ENCODE measurements at regions not wholly inside any gene's neighbourhood (a gene's known extent, or its start where the extent isn't known, plus 50 kb on each side); places are given as distances from the start of the nearest gene placed in this dataset.

GRCh38 chr1:82830690-82831380, 1030.1 kb downstream of the ADGRL2 start:
- Histone ChIP-seq H3K4me3 (ENCODE audit: low read depth in 1 of 2, low read length in 2 of 2) (no peak overlapping the region), H3K36me3 (ENCODE audit: control insufficient read depth in 1 of 2, insufficient read depth in 2 of 2, low read length in 2 of 2) (no peaks in the 10 kb centered on the region), H3K4me1 (ENCODE audit: control insufficient read depth in 1 of 2, insufficient read depth in 2 of 2, low read length in 2 of 2) (no peaks in the 10 kb centered on the region), H3K27ac (ENCODE audit: low read length) (no peak overlapping the region), H3K9me3 (ENCODE audit: control insufficient read depth in 1 of 2, low read length in 2 of 2) (no peaks in the 10 kb centered on the region), H3K27me3 (ENCODE audit: low read depth, low read length) (no peaks in the 10 kb centered on the region)

- H3K27ac ChIP-seq (ENCODE audit: low read length): no peak overlapping the region
- H3K9me3 ChIP-seq (ENCODE audit: control insufficient read depth in 1 of 2, low read length in 2 of 2): no peaks in the 10 kb centered on the region
- H3K4me1 ChIP-seq (ENCODE audit: control insufficient read depth in 1 of 2, insufficient read depth in 2 of 2, low read length in 2 of 2): no peaks in the 10 kb centered on the region
- no peaks in the 10 kb centered on the region for H3K27me3 ChIP-seq (ENCODE audit: low read depth, low read length)
- no peak overlapping the region for H3K4me3 ChIP-seq (ENCODE audit: low read depth in 1 of 2, low read length in 2 of 2)
- no peaks in the 10 kb centered on the region for H3K36me3 ChIP-seq (ENCODE audit: control insufficient read depth in 1 of 2, insufficient read depth in 2 of 2, low read length in 2 of 2)
These were observed 1028.8 kb downstream of the ADGRL2 start for GRCh38 chr1:82829527-82829926.

- Histone ChIP-seq H3K4me1 (ENCODE audit: control insufficient read depth in 1 of 2, insufficient read depth in 2 of 2, low read length in 2 of 2) (no peaks in the 10 kb centered on the region), H3K27ac (ENCODE audit: low read length) (no peak overlapping the region), H3K4me3 (ENCODE audit: low read depth in 1 of 2, low read length in 2 of 2) (no peak overlapping the region), H3K27me3 (ENCODE audit: low read depth, low read length) (no peaks in the 10 kb centered on the region), H3K36me3 (ENCODE audit: control insufficient read depth in 1 of 2, insufficient read depth in 2 of 2, low read length in 2 of 2) (no peaks in the 10 kb centered on the region), H3K9me3 (ENCODE audit: control insufficient read depth in 1 of 2, low read length in 2 of 2) (no peaks in the 10 kb centered on the region)
These were observed 1023.1 kb downstream of the ADGRL2 start for GRCh38 chr1:82823876-82824275.

- Histone ChIP-seq H3K9me3 (ENCODE audit: control insufficient read depth in 1 of 2, low read length in 2 of 2) (no peaks in the 10 kb centered on the region), H3K4me1 (ENCODE audit: control insufficient read depth in 1 of 2, insufficient read depth in 2 of 2, low read length in 2 of 2) (no peaks in the 10 kb centered on the region), H3K27me3 (ENCODE audit: low read depth, low read length) (no peaks in the 10 kb centered on the region), H3K36me3 (ENCODE audit: control insufficient read depth in 1 of 2, insufficient read depth in 2 of 2, low read length in 2 of 2) (no peaks in the 10 kb centered on the region), H3K27ac (ENCODE audit: low read length) (no peak overlapping the region), H3K4me3 (ENCODE audit: low read depth in 1 of 2, low read length in 2 of 2) (no peak overlapping the region)
These were observed 1020.1 kb downstream of the ADGRL2 start for GRCh38 chr1:82820816-82821215.

- Histone ChIP-seq H3K27me3 (ENCODE audit: low read depth, low read length) (no peaks in the 10 kb centered on the region), H3K4me3 (ENCODE audit: low read depth in 1 of 2, low read length in 2 of 2) (no peak overlapping the region), H3K4me1 (ENCODE audit: control insufficient read depth in 1 of 2, insufficient read depth in 2 of 2, low read length in 2 of 2) (no peaks in the 10 kb centered on the region), H3K27ac (ENCODE audit: low read length) (no peak overlapping the region), H3K36me3 (ENCODE audit: control insufficient read depth in 1 of 2, insufficient read depth in 2 of 2, low read length in 2 of 2) (no peaks in the 10 kb centered on the region), H3K9me3 (ENCODE audit: control insufficient read depth in 1 of 2, low read length in 2 of 2) (no peaks in the 10 kb centered on the region)
These were observed 1018.5 kb downstream of the ADGRL2 start for GRCh38 chr1:82819234-82819633.

GRCh38 chr1:82818586-82818985, 1017.9 kb downstream of the ADGRL2 start:
- Histone ChIP-seq H3K27ac (ENCODE audit: low read length) (no peak overlapping the region), H3K4me3 (ENCODE audit: low read depth in 1 of 2, low read length in 2 of 2) (no peak overlapping the region), H3K27me3 (ENCODE audit: low read depth, low read length) (no peaks in the 10 kb centered on the region), H3K4me1 (ENCODE audit: control insufficient read depth in 1 of 2, insufficient read depth in 2 of 2, low read length in 2 of 2) (no peaks in the 10 kb centered on the region), H3K9me3 (ENCODE audit: control insufficient read depth in 1 of 2, low read length in 2 of 2) (no peaks in the 10 kb centered on the region), H3K36me3 (ENCODE audit: control insufficient read depth in 1 of 2, insufficient read depth in 2 of 2, low read length in 2 of 2) (no peaks in the 10 kb centered on the region)

- Histone ChIP-seq H3K27ac (ENCODE audit: low read length) (no peak overlapping the region), H3K9me3 (ENCODE audit: control insufficient read depth in 1 of 2, low read length in 2 of 2) (no peaks in the 10 kb centered on the region), H3K36me3 (ENCODE audit: control insufficient read depth in 1 of 2, insufficient read depth in 2 of 2, low read length in 2 of 2) (no peaks in the 10 kb centered on the region), H3K4me1 (ENCODE audit: control insufficient read depth in 1 of 2, insufficient read depth in 2 of 2, low read length in 2 of 2) (no peaks in the 10 kb centered on the region), H3K27me3 (ENCODE audit: low read depth, low read length) (no peaks in the 10 kb centered on the region), H3K4me3 (ENCODE audit: low read depth in 1 of 2, low read length in 2 of 2) (no peak overlapping the region)
These were observed 1012.7 kb downstream of the ADGRL2 start for GRCh38 chr1:82813386-82813785.

- no peak overlapping the region for H3K4me3 ChIP-seq (ENCODE audit: low read depth in 1 of 2, low read length in 2 of 2)
- no peak overlapping the region for H3K27ac ChIP-seq (ENCODE audit: low read length)
- H3K27me3 ChIP-seq (ENCODE audit: low read depth, low read length): no peaks in the 10 kb centered on the region
- H3K9me3 ChIP-seq (ENCODE audit: control insufficient read depth in 1 of 2, low read length in 2 of 2): no peaks in the 10 kb centered on the region
- no peaks in the 10 kb centered on the region for H3K36me3 ChIP-seq (ENCODE audit: control insufficient read depth in 1 of 2, insufficient read depth in 2 of 2, low read length in 2 of 2)
- no peaks in the 10 kb centered on the region for H3K4me1 ChIP-seq (ENCODE audit: control insufficient read depth in 1 of 2, insufficient read depth in 2 of 2, low read length in 2 of 2)
These were observed 1009.9 kb downstream of the ADGRL2 start for GRCh38 chr1:82810601-82811000.

GRCh38 chr1:82807563-82807962, 1006.8 kb downstream of the ADGRL2 start:
- Histone ChIP-seq H3K9me3 (ENCODE audit: control insufficient read depth in 1 of 2, low read length in 2 of 2) (no peaks in the 10 kb centered on the region), H3K27ac (ENCODE audit: low read length) (no peak overlapping the region), H3K4me3 (ENCODE audit: low read depth in 1 of 2, low read length in 2 of 2) (no peak overlapping the region), H3K4me1 (ENCODE audit: control insufficient read depth in 1 of 2, insufficient read depth in 2 of 2, low read length in 2 of 2) (no peaks in the 10 kb centered on the region), H3K36me3 (ENCODE audit: control insufficient read depth in 1 of 2, insufficient read depth in 2 of 2, low read length in 2 of 2) (no peaks in the 10 kb centered on the region), H3K27me3 (ENCODE audit: low read depth, low read length) (no peaks in the 10 kb centered on the region)

GRCh38 chr1:82806133-82806532, 1005.4 kb downstream of the ADGRL2 start:
- no peaks in the 10 kb centered on the region for H3K9me3 ChIP-seq (ENCODE audit: control insufficient read depth in 1 of 2, low read length in 2 of 2)
- no peaks in the 10 kb centered on the region for H3K4me1 ChIP-seq (ENCODE audit: control insufficient read depth in 1 of 2, insufficient read depth in 2 of 2, low read length in 2 of 2)
- H3K36me3 ChIP-seq (ENCODE audit: control insufficient read depth in 1 of 2, insufficient read depth in 2 of 2, low read length in 2 of 2): no peaks in the 10 kb centered on the region
- H3K4me3 ChIP-seq (ENCODE audit: low read depth in 1 of 2, low read length in 2 of 2): no peak overlapping the region
- H3K27ac ChIP-seq (ENCODE audit: low read length): no peak overlapping the region
- H3K27me3 ChIP-seq (ENCODE audit: low read depth, low read length): no peaks in the 10 kb centered on the region

- H3K9me3 ChIP-seq (ENCODE audit: control insufficient read depth in 1 of 2, low read length in 2 of 2): no peaks in the 10 kb centered on the region
- H3K4me3 ChIP-seq (ENCODE audit: low read depth in 1 of 2, low read length in 2 of 2): no peak overlapping the region
- no peaks in the 10 kb centered on the region for H3K4me1 ChIP-seq (ENCODE audit: control insufficient read depth in 1 of 2, insufficient read depth in 2 of 2, low read length in 2 of 2)
- no peaks in the 10 kb centered on the region for H3K36me3 ChIP-seq (ENCODE audit: control insufficient read depth in 1 of 2, insufficient read depth in 2 of 2, low read length in 2 of 2)
- H3K27me3 ChIP-seq (ENCODE audit: low read depth, low read length): no peaks in the 10 kb centered on the region
- H3K27ac ChIP-seq (ENCODE audit: low read length): no peak overlapping the region
These were observed 1000.4 kb downstream of the ADGRL2 start for GRCh38 chr1:82801176-82801575.

GRCh38 chr1:82800721-82801120, 1000.0 kb downstream of the ADGRL2 start:
- H3K27ac ChIP-seq (ENCODE audit: low read length): no peak overlapping the region
- no peak overlapping the region for H3K4me3 ChIP-seq (ENCODE audit: low read depth in 1 of 2, low read length in 2 of 2)
- no peaks in the 10 kb centered on the region for H3K9me3 ChIP-seq (ENCODE audit: control insufficient read depth in 1 of 2, low read length in 2 of 2)
- no peaks in the 10 kb centered on the region for H3K4me1 ChIP-seq (ENCODE audit: control insufficient read depth in 1 of 2, insufficient read depth in 2 of 2, low read length in 2 of 2)
- H3K27me3 ChIP-seq (ENCODE audit: low read depth, low read length): no peaks in the 10 kb centered on the region
- H3K36me3 ChIP-seq (ENCODE audit: control insufficient read depth in 1 of 2, insufficient read depth in 2 of 2, low read length in 2 of 2): no peaks in the 10 kb centered on the region
